ENCODE measurements at regions not wholly inside any gene's neighbourhood (a gene's known extent, or its start where the extent isn't known, plus 50 kb on each side); places are given as distances from the start of the nearest gene placed in this dataset.

GRCh38 chr6:22784601-22785410 is 215.4 kb downstream of the HDGFL1 start:
- in situ Hi-C loops (cut with MboI; ENCODE audit: low pct_unique_long_range_greater_than_20kb, low sequenced_read_pairs) = no loop called here
- DNase-seq = no peak

GRCh38 chr6:22788038-22788437 is 218.7 kb downstream of the HDGFL1 start:
- in situ Hi-C loops (cut with MboI; ENCODE audit: low pct_unique_long_range_greater_than_20kb, low sequenced_read_pairs) = no loop called here
- DNase-seq = no peak

GRCh38 chr6:22789315-22789714 is 219.9 kb downstream of the HDGFL1 start:
- DNase-seq = no peak
- in situ Hi-C loops (cut with MboI; ENCODE audit: low pct_unique_long_range_greater_than_20kb, low sequenced_read_pairs) = no loop called here

GRCh38 chr6:22794844-22795243 is 225.5 kb downstream of the HDGFL1 start:
- DNase-seq = no peak

DNA sequence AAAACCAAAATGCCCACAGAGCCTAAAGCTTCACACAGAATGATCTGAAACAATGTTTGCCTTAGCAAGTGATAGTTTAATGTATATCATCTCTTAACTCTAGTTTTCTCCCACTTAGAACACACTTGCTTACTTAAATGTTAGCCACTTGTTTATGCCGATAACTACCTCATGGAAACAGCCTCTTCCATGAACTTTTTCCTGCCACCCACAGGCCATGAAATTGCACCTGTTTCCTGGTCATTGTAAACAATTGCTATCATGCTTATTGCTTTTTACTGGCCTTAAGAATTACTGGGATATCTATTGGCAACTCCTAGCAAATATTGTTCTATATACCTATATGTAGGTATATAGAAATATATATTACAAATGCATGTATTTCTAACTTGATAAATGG is 231.1 kb downstream of the HDGFL1 start:
- no peak for DNase-seq
- in situ Hi-C loops (cut with MboI; ENCODE audit: low pct_unique_long_range_greater_than_20kb, low sequenced_read_pairs) = no loop called here

More at GRCh38 chr6:22794844-22795243, 225.5 kb downstream of the HDGFL1 start:
- in situ Hi-C loops (cut with MboI; ENCODE audit: low pct_unique_long_range_greater_than_20kb, low sequenced_read_pairs) = no loop called here

- no peak for DNase-seq
- in situ Hi-C loops (cut with MboI; ENCODE audit: low pct_unique_long_range_greater_than_20kb, low sequenced_read_pairs) = no loop called here
Observed at GRCh38 chr6:22801831-22802230, 232.5 kb downstream of the HDGFL1 start.

DNA sequence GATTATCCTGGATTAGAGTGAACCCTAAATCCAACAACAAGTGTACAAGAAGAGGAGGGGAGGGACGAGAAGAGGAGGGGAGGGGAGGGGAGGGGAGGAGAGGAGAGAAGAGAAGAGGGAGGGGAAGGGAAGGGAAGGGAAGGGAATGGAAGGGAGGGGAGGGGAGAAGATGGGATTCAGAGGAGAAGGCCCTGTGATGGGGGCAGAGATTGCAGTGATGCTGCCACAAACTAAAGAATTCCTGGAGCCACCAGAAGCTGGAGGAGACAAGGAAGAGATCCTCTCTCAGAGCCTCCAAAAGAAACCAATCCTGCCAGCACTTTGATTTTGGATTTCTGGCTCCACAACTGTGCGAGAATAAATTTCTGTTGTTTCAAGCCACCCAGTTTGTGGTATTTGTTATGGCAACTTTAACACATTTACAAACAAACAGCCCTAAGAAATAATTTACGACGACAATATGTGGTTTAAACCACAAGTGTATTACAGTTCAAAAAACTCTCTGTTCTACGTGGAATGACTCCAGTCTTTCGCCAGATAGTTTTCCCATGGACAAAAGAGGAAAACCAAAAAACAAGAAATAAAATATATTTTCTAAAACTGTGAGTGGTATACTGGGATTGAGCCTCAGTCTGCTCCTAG is 235.4 kb downstream of the HDGFL1 start:
- DNase-seq = no peak
- in situ Hi-C loops (cut with MboI; ENCODE audit: low pct_unique_long_range_greater_than_20kb, low sequenced_read_pairs) = no loop called here

GRCh38 chr6:22807261-22807660 is 237.9 kb downstream of the HDGFL1 start:
- no peak for DNase-seq
- in situ Hi-C loops (cut with MboI; ENCODE audit: low pct_unique_long_range_greater_than_20kb, low sequenced_read_pairs) = no loop called here

GRCh38 chr6:22807818-22808217 is 238.5 kb downstream of the HDGFL1 start:
- in situ Hi-C loops (cut with MboI; ENCODE audit: low pct_unique_long_range_greater_than_20kb, low sequenced_read_pairs) = no loop called here
- DNase-seq = no peak

DNA sequence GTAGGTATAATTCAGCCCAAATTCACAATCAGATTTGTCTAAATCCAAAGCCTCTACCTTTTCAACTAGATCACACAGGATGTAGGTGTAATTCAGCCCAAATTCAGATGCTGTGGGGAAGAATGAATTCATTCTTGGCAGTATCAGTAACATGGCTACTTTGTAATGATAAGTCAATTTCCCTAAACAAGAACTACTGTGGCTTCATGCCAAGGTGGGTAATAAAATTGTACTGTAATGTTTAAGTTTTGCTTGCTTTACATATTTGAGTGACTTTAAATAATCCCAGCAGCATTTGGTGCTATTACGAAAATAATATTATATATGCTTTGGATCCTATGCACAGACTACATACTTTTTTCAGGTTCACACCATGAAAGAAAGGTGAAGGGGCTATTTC is 239.1 kb downstream of the HDGFL1 start:
- DNase-seq = no peak
- in situ Hi-C loops (cut with MboI; ENCODE audit: low pct_unique_long_range_greater_than_20kb, low sequenced_read_pairs) = no loop called here

- in situ Hi-C loops (cut with MboI; ENCODE audit: low pct_unique_long_range_greater_than_20kb, low sequenced_read_pairs) = no loop called here
- no peak for DNase-seq
Observed at GRCh38 chr6:22809370-22809769, 240.0 kb downstream of the HDGFL1 start.

DNA sequence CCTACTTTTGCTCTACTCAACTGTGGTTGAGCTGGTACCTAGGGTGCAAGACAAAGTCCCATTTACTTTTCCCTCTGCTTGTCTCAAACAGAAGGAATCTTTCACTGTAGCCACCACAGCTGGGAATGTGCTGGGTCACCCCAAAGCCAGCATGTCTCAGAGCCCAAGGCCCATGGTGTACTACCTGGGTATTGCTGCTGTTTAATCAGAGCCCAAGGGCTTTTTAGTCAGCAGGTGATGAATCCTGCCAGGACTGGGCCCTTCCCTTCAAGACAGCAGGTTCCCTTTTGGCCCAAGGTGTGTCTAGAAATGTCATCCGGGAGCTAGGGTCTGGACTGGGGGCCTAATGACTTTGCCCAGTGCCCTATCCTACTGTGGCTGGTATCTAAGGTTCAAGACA is 249.8 kb downstream of the HDGFL1 start:
- DNase-seq = no peak
- in situ Hi-C loops (cut with MboI; ENCODE audit: low pct_unique_long_range_greater_than_20kb, low sequenced_read_pairs) = no loop called here

DNA sequence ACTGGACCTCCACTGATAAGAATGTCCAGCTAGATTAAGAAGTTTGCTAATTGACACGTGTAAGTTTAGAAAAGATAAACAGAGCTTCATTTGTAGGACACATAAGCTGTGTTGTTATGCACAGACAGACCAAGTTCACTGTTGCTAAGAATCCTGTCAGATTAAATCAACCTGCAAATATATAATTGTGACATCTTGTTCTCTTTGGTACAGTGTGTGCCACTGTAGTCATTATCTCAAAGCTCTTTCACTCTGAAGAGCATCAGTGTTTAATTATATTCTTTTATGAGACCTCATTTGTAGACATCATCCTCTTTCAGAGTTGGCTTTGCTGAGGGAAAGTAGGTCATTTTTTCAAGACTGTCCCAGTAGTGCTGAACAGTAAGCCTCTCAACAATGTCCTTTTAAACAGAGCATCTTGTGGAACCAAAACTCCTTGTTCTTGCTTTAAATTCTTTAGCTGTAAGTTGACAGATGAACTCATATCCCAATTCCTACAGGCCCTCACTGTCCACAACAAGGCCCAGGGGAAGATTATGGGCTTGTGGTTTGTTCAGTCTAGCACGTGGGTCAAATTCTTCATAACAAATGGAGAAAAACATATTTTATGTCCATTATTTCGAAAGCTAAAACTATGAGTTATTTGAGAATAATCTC is 252.4 kb downstream of the HDGFL1 start:
- in situ Hi-C loops (cut with MboI; ENCODE audit: low pct_unique_long_range_greater_than_20kb, low sequenced_read_pairs) = no loop called here

GRCh38 chr6:22825210-22825609 is 255.8 kb downstream of the HDGFL1 start:
- in situ Hi-C loops (cut with MboI; ENCODE audit: low pct_unique_long_range_greater_than_20kb, low sequenced_read_pairs) = no loop called here
- no peak for DNase-seq

More for the DNA sequence above, 252.4 kb downstream of the HDGFL1 start:
- no peak for DNase-seq

GRCh38 chr6:22826961-22827360 is 257.6 kb downstream of the HDGFL1 start:
- no peak for DNase-seq
- in situ Hi-C loops (cut with MboI; ENCODE audit: low pct_unique_long_range_greater_than_20kb, low sequenced_read_pairs) = no loop called here

DNA sequence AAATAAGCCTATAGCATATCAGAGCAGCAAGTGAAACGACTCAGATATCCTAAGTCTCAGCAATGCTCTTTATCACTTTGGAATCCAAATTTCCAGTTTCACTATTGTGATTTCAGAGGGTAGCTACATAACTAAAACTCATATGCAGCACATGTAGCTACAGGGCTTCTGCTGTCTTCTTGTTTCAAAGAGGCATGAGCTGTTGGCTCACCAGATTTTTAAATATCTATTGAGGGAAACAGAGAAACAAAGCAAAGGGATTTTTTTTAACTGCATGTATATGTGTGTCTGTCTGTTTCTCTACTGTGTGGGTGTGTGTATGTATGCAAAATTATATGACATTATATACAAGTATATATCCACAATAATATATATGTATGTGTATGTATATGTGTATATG is 258.4 kb downstream of the HDGFL1 start:
- in situ Hi-C loops (cut with MboI; ENCODE audit: low pct_unique_long_range_greater_than_20kb, low sequenced_read_pairs) = no loop called here
- DNase-seq = no peak

DNA sequence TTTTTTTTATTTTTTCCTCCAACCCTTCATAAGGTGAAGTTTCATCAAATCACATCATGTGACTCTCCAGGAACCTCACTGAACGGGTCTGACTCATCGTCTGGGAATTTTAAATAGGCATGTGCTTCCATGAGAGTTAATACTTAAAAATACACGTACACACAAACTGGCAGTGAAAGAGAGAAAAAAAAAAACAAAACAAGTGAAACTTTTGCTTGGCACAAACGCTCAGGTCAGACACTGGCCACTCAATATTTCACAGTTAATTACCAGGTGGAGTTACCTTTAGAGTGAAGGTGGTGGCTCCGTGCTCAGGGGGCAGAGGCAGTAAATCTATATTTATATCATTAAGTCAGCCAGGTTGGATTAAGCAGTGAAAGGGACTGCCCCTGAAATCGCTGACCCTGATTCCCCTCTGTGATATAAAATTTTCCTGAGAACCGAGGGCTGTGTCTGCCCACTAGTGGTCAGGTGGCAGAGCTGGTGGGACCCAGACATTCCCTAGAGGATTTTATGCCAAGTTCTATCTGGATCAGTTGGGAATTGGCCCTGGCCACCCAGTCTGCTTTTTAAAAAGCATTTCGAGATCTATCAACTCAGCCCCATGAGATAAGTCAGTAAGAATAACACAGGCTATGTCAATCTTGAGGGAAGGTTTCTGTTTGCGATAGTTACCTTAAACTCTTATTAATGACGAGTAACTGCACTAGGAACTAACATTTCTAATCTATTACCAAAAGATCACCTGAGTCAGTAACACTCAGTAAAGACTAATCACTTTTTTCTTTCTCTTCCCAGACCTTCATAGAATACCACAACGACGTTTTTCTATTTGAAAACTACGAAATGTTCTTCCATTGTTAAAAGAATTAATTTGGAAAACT is 259.1 kb downstream of the HDGFL1 start:
- DNase-seq = peak; percentile 13

DNA sequence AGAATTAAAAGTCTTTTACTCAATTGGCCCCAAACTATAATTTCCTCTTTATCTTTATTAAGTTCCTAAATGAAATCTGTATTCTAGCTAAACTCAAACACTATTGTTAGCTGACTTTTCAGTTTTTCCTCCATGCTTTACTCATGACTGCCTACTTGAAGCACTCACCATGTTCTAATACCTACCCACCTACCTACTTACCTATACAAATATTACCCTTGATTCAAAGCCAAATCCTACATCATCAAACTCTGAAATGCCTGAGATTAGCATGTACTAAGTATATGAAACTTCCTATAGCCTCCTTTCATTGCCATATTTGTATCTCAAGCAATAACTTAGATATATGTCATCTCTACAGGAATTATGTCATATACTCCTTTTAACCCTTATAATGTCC is 259.7 kb downstream of the HDGFL1 start:
- DNase-seq = no peak
- in situ Hi-C loops (cut with MboI; ENCODE audit: low pct_unique_long_range_greater_than_20kb, low sequenced_read_pairs) = no loop called here

More for the DNA sequence above, 259.1 kb downstream of the HDGFL1 start:
- in situ Hi-C loops (cut with MboI; ENCODE audit: low pct_unique_long_range_greater_than_20kb, low sequenced_read_pairs) = no loop called here

DNA sequence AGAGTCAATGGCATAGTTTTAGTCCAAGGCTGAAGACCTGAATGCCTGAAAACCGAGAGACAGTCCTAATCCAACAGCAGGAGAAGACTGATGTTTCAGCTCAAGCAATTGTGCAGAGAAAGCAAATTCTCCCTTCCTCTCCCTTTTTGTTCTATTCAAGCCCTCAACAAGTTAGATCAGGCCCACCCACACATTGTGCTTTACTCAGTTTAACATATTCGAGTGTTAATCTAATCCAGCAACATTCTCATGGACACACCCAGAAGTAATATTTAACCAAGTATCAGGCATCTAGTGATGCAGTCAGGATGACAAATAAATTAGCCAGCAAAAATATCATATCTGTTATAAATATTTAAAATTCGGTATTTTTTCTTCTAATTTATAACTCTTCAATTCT is 261.1 kb downstream of the HDGFL1 start:
- in situ Hi-C loops (cut with MboI; ENCODE audit: low pct_unique_long_range_greater_than_20kb, low sequenced_read_pairs) = no loop called here
- DNase-seq = no peak
